ENCODE measurements at regions not wholly inside any gene's neighbourhood (a gene's known extent, or its start where the extent isn't known, plus 50 kb on each side); places are given as distances from the start of the nearest gene placed in this dataset.

- Histone ChIP-seq H3K4me2 (ENCODE audit: insufficient read depth in 1 of 2, low read depth in 2 of 2, low read length in 2 of 2) (no peak overlapping the region), H3K79me2 (ENCODE audit: control insufficient read depth in 1 of 2, insufficient read depth in 2 of 2, low read length in 2 of 2) (no peaks in the 10 kb centered on the region), H3K79me1 (ENCODE audit: low read depth, low read length) (no peaks in the 10 kb centered on the region; the same call in 1 of the 2 replicates), H4K5ac (ENCODE audit: insufficient read length, low read depth, low read length) (no peak overlapping the region), H4K91ac (replicated peaks; ENCODE audit: insufficient read length, low read length) (no peak overlapping the region), H3K9me3 (ENCODE audit: insufficient read depth in 2 of 2, low read depth in 1 of 2, low read length in 1 of 2) (peaks cover 4 to 7% of the 10 kb centered on the region in 2 experiments; a peak in 1 of 4 replicates), H3K18ac (ENCODE audit: extremely low read depth, low read length) (no peak overlapping the region), H2BK120ac (replicated peaks; ENCODE audit: low read depth, low read length) (no peak overlapping the region), H2AFZ (ENCODE audit: low read length) (no peak overlapping the region), H2BK20ac (ENCODE audit: low read length) (no peak overlapping the region), H3K4me3 (ENCODE audit: extremely low read depth in 1 of 4, insufficient read depth in 2 of 4, low read depth in 3 of 4, low read length in 4 of 4) (no peak overlapping the region), H2BK5ac (ENCODE audit: low read depth, low read length) (no peak overlapping the region), H4K8ac (ENCODE audit: extremely low read depth, insufficient read depth, low read length) (no peak overlapping the region), H3K56ac (replicated peaks; ENCODE audit: insufficient read length, low read depth, low read length) (no peak overlapping the region), H4K20me1 (replicated peaks in 1 of 2; ENCODE audit: control insufficient read depth in 1 of 2, insufficient read depth in 2 of 2, low read length in 2 of 2) (no peaks in the 10 kb centered on the region), H2AK5ac (ENCODE audit: low read depth, low read length) (no peak overlapping the region), H3K27ac (ENCODE audit: low read depth, low read length) (no peak overlapping the region), H2BK15ac (ENCODE audit: low read length) (no peak overlapping the region), H3K23me2 (ENCODE audit: low read depth, low read length) (peaks cover 7% of the 10 kb centered on the region; the same call in 1 of the 2 replicates), H2BK12ac (ENCODE audit: low read depth, low read length) (no peak overlapping the region), H3K27me3 (replicated peaks in 1 of 4; ENCODE audit: control insufficient read depth in 3 of 4, extremely low read depth in 1 of 4, insufficient read depth in 3 of 4, low read length in 3 of 4) (peaks cover 0 to 1% (median 0%) of the 10 kb centered on the region in 4 experiments; a peak in 1 of 7 replicates), H3K4me1 (replicated peaks in 1 of 4; ENCODE audit: control insufficient read depth in 3 of 4, insufficient read depth in 4 of 4, low read length in 3 of 4) (peaks cover 0 to 7% (median 0%) of the 10 kb centered on the region in 4 experiments; a peak in 1 of 7 replicates), H3K23ac (ENCODE audit: insufficient read length) (no peak overlapping the region), H3K4ac (replicated peaks; ENCODE audit: insufficient read length, low read depth, low read length) (no peak overlapping the region), H3K36me3 (ENCODE audit: control insufficient read depth in 2 of 4, insufficient read depth in 4 of 4, low read length in 3 of 4) (no peaks in the 10 kb centered on the region), H3K14ac (ENCODE audit: insufficient read length) (no peak overlapping the region), H3K9ac (replicated peaks in 1 of 4; ENCODE audit: extremely low read depth in 1 of 4, low read depth in 3 of 4, low read length in 3 of 4) (no peak overlapping the region)
- FAIRE-seq, result no peak
- no peak for DNase-seq (ENCODE audit: low read depth in 1 of 2, low spot score in 2 of 2)
- ChIA-PET CTCF (ENCODE audit: partially characterized antibody) (interaction anchor here (2.3 kb wide), 1 partner anchor 10 kb away, joined by 8 read pairs; no protein-coding TSS in a partner anchor), POLR2A (ENCODE audit: partially characterized antibody) (no interaction called here)
- WGBS, 2 experiments (ENCODE audit: extremely low coverage in 1 of 2, insufficient coverage in 1 of 2, insufficient read length in 1 of 2, insufficient replicate concordance in 2 of 2, low coverage in 1 of 2, low lambda C conversion rate in 2 of 2, missing lambda C conversion rate in 1 of 2), result 94% methylated on average over 6 of the region's 9 CpGs; no CpG with 5 or more reads in 1 of the 2 experiments
- TF ChIP-seq ZNF274 (IDR thresholded peaks at IDR 0.05; ENCODE audit: borderline replicate concordance, extremely low read depth, low read length) (no peak), ATF2 (IDR thresholded peaks at IDR 0.05; ENCODE audit: low read length) (no peak), BCL11A (IDR thresholded peaks at IDR 0.05; ENCODE audit: low read depth in 2 of 2, low read length in 2 of 2) (no peak), TEAD4 (IDR thresholded peaks at IDR 0.05; ENCODE audit: low read depth, low read length) (no peak), EP300 (IDR thresholded peaks at IDR 0.05; ENCODE audit: borderline replicate concordance in 1 of 2, low read depth in 2 of 2, low read length in 2 of 2) (no peak), SP2 (IDR thresholded peaks at IDR 0.05; ENCODE audit: low read length) (no peak), EZH2 (IDR thresholded peaks at IDR 0.05; ENCODE audit: low read depth, low read length, severe bottlenecking) (no peak), POLR2A (IDR thresholded peaks at IDR 0.05; ENCODE audit: control extremely low read depth in 1 of 2, low read depth in 2 of 2, low read length in 2 of 2) (no peak), JUN (IDR thresholded peaks at IDR 0.05; ENCODE audit: low read depth, low read length) (no peak), FOSL1 (IDR thresholded peaks at IDR 0.05; ENCODE audit: insufficient read depth, low read depth, low read length) (no peak)
Observed at GRCh38 chr9:92185096-92185495, 69.9 kb upstream of the SPTLC1 start.

All from H1 (cell line).